Liver (tissue), 3 donors: ENCODE measurements at regions not wholly inside any gene's neighbourhood (a gene's known extent, or its start where the extent isn't known, plus 50 kb on each side); places are given as distances from the start of the nearest gene placed in this dataset.

Source experiments
- SP1 ChIP-seq: IDR thresholded peaks from 2 replicates; pipeline ENCODE4 v1.6.1; 2018; ENCODE audit warnings: antibody characterized with exemption, mild to moderate bottlenecking
- TF ChIP-seq, protein P1 (sequence below): fragments of 150-350 bp; IDR thresholded peaks from 2 replicates; pipeline ENCODE4 v1.5.1; 2017; ENCODE audit warnings: improper control_type of control experiment, low read depth, low read length; ENCODE audit not compliant: missing input control
- donor health status: healthy.
- donor health status: healthy.

DNA sequence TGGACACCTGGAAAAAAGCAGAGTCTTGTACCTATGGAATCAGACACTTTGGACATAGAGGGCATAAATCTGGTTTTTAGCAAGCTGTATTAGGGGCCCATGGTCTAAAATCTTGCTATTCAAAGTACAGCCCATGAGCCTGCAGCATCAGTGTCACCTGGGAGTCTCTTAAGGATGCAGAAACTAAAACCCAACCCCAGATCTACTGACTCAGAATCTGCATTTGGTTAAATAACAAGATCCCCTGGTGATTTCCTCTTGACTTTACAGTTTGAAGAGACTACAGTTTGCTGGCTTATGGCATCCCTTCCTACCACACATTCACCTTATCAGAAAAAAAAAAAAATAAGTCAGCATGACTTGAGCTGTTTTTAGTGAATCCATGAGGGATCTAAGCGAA is 74.9 kb upstream of the NR2F2 start:
- TF ChIP-seq, protein P1, sequence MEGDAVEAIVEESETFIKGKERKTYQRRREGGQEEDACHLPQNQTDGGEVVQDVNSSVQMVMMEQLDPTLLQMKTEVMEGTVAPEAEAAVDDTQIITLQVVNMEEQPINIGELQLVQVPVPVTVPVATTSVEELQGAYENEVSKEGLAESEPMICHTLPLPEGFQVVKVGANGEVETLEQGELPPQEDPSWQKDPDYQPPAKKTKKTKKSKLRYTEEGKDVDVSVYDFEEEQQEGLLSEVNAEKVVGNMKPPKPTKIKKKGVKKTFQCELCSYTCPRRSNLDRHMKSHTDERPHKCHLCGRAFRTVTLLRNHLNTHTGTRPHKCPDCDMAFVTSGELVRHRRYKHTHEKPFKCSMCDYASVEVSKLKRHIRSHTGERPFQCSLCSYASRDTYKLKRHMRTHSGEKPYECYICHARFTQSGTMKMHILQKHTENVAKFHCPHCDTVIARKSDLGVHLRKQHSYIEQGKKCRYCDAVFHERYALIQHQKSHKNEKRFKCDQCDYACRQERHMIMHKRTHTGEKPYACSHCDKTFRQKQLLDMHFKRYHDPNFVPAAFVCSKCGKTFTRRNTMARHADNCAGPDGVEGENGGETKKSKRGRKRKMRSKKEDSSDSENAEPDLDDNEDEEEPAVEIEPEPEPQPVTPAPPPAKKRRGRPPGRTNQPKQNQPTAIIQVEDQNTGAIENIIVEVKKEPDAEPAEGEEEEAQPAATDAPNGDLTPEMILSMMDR: no peak
- no peak for TF ChIP-seq SP1
